ENCODE measurements at regions not wholly inside any gene's neighbourhood (a gene's known extent, or its start where the extent isn't known, plus 50 kb on each side); places are given as distances from the start of the nearest gene placed in this dataset.

DNA sequence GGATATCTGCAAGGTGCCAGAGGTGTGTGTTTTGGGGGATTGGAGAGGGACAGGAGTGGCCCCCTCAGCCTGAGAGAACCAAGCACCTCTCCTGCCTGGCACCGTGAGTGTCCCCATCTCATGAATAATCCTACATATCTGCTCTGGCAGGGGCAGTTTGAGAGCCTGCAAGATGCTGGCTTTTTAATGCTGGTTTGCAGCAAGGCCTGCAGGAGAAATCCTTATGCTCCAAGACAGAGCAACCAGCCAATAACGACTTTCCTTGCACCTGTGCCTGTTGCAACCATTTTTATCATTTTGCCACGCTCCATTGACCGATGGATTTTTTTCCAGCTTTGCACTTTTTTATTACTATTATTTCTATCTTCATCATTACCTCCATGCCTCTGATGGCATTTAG, 259.4 kb upstream of the SKOR2 start:
- H3K4me3 ChIP-seq (ENCODE audit: low read depth, low read length), result no peak overlapping the region
- TF ChIP-seq, protein P1, sequence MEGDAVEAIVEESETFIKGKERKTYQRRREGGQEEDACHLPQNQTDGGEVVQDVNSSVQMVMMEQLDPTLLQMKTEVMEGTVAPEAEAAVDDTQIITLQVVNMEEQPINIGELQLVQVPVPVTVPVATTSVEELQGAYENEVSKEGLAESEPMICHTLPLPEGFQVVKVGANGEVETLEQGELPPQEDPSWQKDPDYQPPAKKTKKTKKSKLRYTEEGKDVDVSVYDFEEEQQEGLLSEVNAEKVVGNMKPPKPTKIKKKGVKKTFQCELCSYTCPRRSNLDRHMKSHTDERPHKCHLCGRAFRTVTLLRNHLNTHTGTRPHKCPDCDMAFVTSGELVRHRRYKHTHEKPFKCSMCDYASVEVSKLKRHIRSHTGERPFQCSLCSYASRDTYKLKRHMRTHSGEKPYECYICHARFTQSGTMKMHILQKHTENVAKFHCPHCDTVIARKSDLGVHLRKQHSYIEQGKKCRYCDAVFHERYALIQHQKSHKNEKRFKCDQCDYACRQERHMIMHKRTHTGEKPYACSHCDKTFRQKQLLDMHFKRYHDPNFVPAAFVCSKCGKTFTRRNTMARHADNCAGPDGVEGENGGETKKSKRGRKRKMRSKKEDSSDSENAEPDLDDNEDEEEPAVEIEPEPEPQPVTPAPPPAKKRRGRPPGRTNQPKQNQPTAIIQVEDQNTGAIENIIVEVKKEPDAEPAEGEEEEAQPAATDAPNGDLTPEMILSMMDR (IDR thresholded peaks at IDR 0.05; ENCODE audit: control insufficient read depth, extremely low read depth, insufficient read depth), result no peak
- DNase-seq (ENCODE audit: low read depth), result no peak

DNA sequence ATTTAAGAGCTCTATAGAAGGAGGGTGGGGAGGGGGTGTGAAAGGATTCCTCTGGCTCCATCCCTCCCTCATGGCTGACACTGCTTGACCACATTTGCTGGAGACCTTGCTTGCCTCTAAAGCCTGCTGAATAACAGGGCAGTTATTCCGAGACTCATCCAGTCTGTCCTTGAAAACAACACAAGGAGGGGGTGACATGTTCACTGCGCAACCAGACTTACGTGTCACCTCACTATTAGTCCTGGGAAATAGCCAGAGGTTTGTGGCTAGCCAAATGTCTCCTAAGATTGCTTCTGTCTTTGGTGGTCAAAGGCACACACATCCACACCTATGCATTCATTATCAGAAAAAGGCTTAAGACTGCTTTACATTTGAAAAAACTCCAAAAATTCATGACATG, 256.2 kb upstream of the SKOR2 start:
- no peak overlapping the region for H3K4me3 ChIP-seq (ENCODE audit: low read depth, low read length)
- TF ChIP-seq, protein P1 (IDR thresholded peaks at IDR 0.05; ENCODE audit: control insufficient read depth, extremely low read depth, insufficient read depth), result no peak
- no peak for DNase-seq (ENCODE audit: low read depth)

DNA sequence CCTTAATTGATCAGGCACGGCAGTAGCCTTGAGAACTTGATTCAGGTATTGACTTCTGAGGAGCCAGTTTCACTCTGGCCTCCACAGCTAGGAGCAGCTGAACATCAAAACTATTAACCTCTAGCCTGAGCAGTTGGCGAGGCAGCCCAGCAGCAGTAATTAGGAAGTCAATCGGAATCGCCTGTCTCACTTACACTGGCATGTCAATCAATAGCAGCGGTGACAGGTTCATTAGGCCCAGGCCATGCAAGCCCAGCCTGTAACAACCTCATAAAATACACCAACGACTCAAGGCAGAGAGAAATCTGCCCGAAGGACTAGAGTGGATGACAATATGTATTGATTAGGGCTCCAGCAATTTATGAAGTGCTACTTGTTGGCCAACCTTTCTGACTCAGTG, 255.4 kb upstream of the SKOR2 start:
- TF ChIP-seq, protein P1 (IDR thresholded peaks at IDR 0.05; ENCODE audit: control insufficient read depth, extremely low read depth, insufficient read depth), result no peak
- no peak overlapping the region for H3K4me3 ChIP-seq (ENCODE audit: low read depth, low read length)

DNA sequence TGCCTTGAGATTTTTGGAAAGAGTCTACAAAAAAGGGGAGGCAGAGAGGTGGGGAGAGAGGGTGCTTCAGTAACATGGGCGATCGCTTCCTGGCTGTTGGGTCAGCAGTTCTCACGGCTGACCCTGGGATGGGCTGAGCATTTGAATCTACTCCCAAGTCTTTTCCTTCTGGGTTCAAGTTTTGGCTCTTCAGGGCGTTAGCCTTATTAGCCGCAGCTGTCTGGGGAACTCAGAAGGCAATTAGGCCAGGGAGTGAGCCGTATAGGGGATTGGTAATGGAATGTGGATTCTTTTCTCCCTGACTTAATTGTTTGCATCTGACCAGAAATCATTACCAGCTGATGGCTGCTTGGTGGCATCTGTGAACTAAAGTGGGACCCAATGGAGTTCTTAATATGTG, 250.5 kb upstream of the SKOR2 start:
- TF ChIP-seq, protein P1 (IDR thresholded peaks at IDR 0.05; ENCODE audit: control insufficient read depth, extremely low read depth, insufficient read depth), result no peak

More for the DNA sequence above, 255.4 kb upstream of the SKOR2 start:
- DNase-seq (ENCODE audit: low read depth), result no peak

DNA sequence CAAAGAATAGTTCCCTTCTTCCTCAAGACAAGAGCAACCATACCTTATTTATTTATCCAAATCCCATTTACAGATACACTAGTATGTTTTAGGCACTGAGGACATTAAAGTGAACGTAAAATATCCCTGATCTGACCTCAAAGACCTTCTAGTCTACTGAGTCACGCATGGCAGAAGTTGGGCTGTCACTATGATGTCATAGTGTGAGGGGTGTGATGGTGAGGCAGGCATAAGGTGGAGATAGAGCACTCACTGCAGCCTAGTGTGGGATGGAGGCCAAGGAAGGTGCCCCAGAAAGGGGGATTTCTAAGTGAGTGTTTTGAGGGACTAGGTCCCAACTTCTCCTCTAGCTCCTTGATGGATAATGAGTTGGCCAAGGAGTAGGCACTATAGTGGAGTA, 249.5 kb upstream of the SKOR2 start:
- TF ChIP-seq, protein P1 (IDR thresholded peaks at IDR 0.05; ENCODE audit: control insufficient read depth, extremely low read depth, insufficient read depth), result no peak
- H3K4me3 ChIP-seq (ENCODE audit: low read depth, low read length), result no peak overlapping the region
- no peak for DNase-seq (ENCODE audit: low read depth)

More for the DNA sequence above, 250.5 kb upstream of the SKOR2 start:
- no peak overlapping the region for H3K4me3 ChIP-seq (ENCODE audit: low read depth, low read length)
- no peak for DNase-seq (ENCODE audit: low read depth)

DNA sequence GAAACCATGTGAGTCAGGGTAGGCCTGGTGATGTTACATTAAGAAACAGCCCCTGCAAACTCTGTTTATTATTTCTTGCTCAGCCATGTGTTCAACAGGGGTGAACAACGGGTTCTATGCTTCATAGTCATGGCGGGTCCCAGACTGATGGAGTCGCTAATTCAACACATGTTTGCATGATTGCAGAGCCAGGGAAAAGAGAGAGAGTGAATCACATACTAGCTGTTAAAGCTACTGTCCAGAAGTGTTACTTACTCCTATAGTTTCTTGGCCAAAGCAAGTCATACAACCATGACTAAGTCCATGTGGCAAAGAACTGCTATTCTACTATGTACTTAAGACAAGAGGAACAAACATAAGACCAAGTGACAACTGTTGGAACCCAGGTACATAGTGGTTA, 241.2 kb upstream of the SKOR2 start:
- TF ChIP-seq, protein P1 (IDR thresholded peaks at IDR 0.05; ENCODE audit: control insufficient read depth, extremely low read depth, insufficient read depth), result no peak
- DNase-seq (ENCODE audit: low read depth), result no peak
- no peak overlapping the region for H3K4me3 ChIP-seq (ENCODE audit: low read depth, low read length)

DNA sequence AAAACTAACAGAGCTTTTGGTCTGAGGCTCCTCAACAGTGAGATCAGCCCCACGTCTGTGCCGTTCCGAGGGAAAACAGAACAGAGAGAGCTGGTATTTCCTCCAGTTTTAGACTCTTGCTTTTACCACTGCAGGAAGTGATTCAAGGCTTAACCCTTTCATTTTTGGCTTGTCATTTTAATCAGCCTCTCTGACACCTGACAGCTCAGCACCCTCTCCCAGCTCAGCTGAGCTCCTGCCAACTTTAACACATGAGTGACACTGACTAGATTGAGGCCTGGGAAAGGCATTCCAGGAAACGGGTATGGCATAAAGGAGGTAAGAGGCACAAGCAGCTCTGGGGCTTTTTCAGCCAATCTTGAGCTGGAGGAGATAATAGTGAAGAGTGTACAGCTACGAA, 239.4 kb upstream of the SKOR2 start:
- TF ChIP-seq, protein P1 (IDR thresholded peaks at IDR 0.05; ENCODE audit: control insufficient read depth, extremely low read depth, insufficient read depth), result no peak
- no peak for DNase-seq (ENCODE audit: low read depth)
- no peak overlapping the region for H3K4me3 ChIP-seq (ENCODE audit: low read depth, low read length)

All from LNCaP clone FGC (cell line).